ENCODE measurements at regions not wholly inside any gene's neighbourhood (a gene's known extent, or its start where the extent isn't known, plus 50 kb on each side); places are given as distances from the start of the nearest gene placed in this dataset.

- TF ChIP-seq, protein P1, sequence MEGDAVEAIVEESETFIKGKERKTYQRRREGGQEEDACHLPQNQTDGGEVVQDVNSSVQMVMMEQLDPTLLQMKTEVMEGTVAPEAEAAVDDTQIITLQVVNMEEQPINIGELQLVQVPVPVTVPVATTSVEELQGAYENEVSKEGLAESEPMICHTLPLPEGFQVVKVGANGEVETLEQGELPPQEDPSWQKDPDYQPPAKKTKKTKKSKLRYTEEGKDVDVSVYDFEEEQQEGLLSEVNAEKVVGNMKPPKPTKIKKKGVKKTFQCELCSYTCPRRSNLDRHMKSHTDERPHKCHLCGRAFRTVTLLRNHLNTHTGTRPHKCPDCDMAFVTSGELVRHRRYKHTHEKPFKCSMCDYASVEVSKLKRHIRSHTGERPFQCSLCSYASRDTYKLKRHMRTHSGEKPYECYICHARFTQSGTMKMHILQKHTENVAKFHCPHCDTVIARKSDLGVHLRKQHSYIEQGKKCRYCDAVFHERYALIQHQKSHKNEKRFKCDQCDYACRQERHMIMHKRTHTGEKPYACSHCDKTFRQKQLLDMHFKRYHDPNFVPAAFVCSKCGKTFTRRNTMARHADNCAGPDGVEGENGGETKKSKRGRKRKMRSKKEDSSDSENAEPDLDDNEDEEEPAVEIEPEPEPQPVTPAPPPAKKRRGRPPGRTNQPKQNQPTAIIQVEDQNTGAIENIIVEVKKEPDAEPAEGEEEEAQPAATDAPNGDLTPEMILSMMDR (IDR thresholded peaks at IDR 0.05; ENCODE audit: poor library complexity), result no peak
- TF ChIP-seq EZH2phosphoT487 (IDR thresholded peaks at IDR 0.05; ENCODE audit: low read depth, severe bottlenecking, unreplicated experiment), result no peak
Observed at GRCh38 chr1:102110586-102110985, 113.9 kb upstream of the OLFM3 start.
